ENCODE measurements at regions not wholly inside any gene's neighbourhood (a gene's known extent, or its start where the extent isn't known, plus 50 kb on each side); places are given as distances from the start of the nearest gene placed in this dataset.
"Not testable (repeated sequence)": the region's sequence is repeated elsewhere in the genome, so short reads cannot be mapped to it uniquely, and the experiment has no call there.

- not testable (repeated sequence) for FAIRE-seq
These were observed 332.6 kb downstream of the BCL2L11 start for GRCh38 chr2:111453308-111453707.

- not testable (repeated sequence) for FAIRE-seq
These were observed 333.1 kb downstream of the BCL2L11 start for GRCh38 chr2:111453816-111454215.

- peak; percentile 80 for FAIRE-seq
These were observed 333.7 kb downstream of the BCL2L11 start for GRCh38 chr2:111454404-111454803.

GRCh38 chr2:111455016-111456015, 334.6 kb downstream of the BCL2L11 start:
- FAIRE-seq = peak; percentile 8

GRCh38 chr2:111457191-111457590, 336.5 kb downstream of the BCL2L11 start:
- not testable (repeated sequence) for FAIRE-seq

GRCh38 chr2:111460901-111461300, 340.2 kb downstream of the BCL2L11 start:
- FAIRE-seq = not testable (repeated sequence)

- FAIRE-seq = not testable (repeated sequence)
These were observed 341.1 kb downstream of the BCL2L11 start for GRCh38 chr2:111461831-111462230.

GRCh38 chr2:111462572-111462971, 341.9 kb downstream of the BCL2L11 start:
- not testable (repeated sequence) for FAIRE-seq

- FAIRE-seq = not testable (repeated sequence)
These were observed 342.6 kb downstream of the BCL2L11 start for GRCh38 chr2:111463238-111463848.

- FAIRE-seq = not testable (repeated sequence)
These were observed 343.2 kb downstream of the BCL2L11 start for GRCh38 chr2:111463956-111464355.

- not testable (repeated sequence) for FAIRE-seq
These were observed 343.7 kb downstream of the BCL2L11 start for GRCh38 chr2:111464367-111464766.

- not testable (repeated sequence) for FAIRE-seq
These were observed 344.8 kb downstream of the BCL2L11 start for GRCh38 chr2:111465521-111465920.

- not testable (repeated sequence) for FAIRE-seq
These were observed 346.0 kb downstream of the BCL2L11 start for GRCh38 chr2:111466744-111467143.

- not testable (repeated sequence) for FAIRE-seq
These were observed 350.2 kb downstream of the BCL2L11 start for GRCh38 chr2:111470924-111471323.

GRCh38 chr2:111471791-111472530, 351.2 kb downstream of the BCL2L11 start:
- not testable (repeated sequence) for FAIRE-seq

GRCh38 chr2:111472844-111473403, 352.2 kb downstream of the BCL2L11 start:
- not testable (repeated sequence) for FAIRE-seq

GRCh38 chr2:111473522-111473921, 352.8 kb downstream of the BCL2L11 start:
- not testable (repeated sequence) for FAIRE-seq

GRCh38 chr2:111474198-111474705, 353.5 kb downstream of the BCL2L11 start:
- not testable (repeated sequence) for FAIRE-seq

- FAIRE-seq = not testable (repeated sequence)
These were observed 357.6 kb downstream of the BCL2L11 start for GRCh38 chr2:111478335-111478734.

GRCh38 chr2:111478871-111479318, 358.2 kb downstream of the BCL2L11 start:
- FAIRE-seq = not testable (repeated sequence)

GRCh38 chr2:111480016-111480625, 359.4 kb downstream of the BCL2L11 start:
- FAIRE-seq = not testable (repeated sequence)

GRCh38 chr2:111480633-111481032, 359.9 kb downstream of the BCL2L11 start:
- FAIRE-seq = not testable (repeated sequence)
